K562 (cell line): ENCODE measurements at regions not wholly inside any gene's neighbourhood (a gene's known extent, or its start where the extent isn't known, plus 50 kb on each side); places are given as distances from the start of the nearest gene placed in this dataset.

Experiments
- ATAC-seq: fragments of 200-7000 bp; cut with Tn5 transposase; 3 replicates; pipeline ENCODE4 v1.9.1; 2020; ENCODE audit warnings: moderate library complexity
- BruUV-seq: library from RNA; stranded (reverse); fragments of 400-500 nt; replicated peaks from 2 replicates; lab custom pipeline; 2021; lab: Mats Ljungman, UMichigan
- CTCF ChIA-PET: fragments of 300-600 bp; formaldehyde crosslinking; extraction: SDS; loops from one replicate; lab custom pipeline; 2021; ENCODE audit warnings: low intra/inter-chr PET ratio; lab: Yijun Ruan, JAX
- POLR2A ChIA-PET: fragments of 300-600, 350-650 bp; sonication (Branson Sonifier 250); formaldehyde crosslinking; extraction: SDS; loops from one replicate; lab custom pipeline; 2021; ENCODE audit warnings: antibody characterized with exemption, inconsistent platforms; lab: Yijun Ruan, JAX
- DNase-seq, 4 experiments: peaks; one replicate each; pipeline versions ENCODE4 v3.0.0 to v3.0.0-alpha.2; 2011 to 2018; ENCODE audit warnings: low spot score in 3 of 4, mixed read lengths in 3 of 4; ENCODE audit errors: extremely low read depth in 1 of 4
- FAIRE-seq: peaks from 2 replicates; lab custom pipeline; 2011; peaks lifted over from hg19 to GRCh38; lab: Jason Lieb, UNC
- H2AFZ ChIP-seq: 2 replicates; pipeline ENCODE4 v1.6.0; 2011; ENCODE audit warnings: low read depth, low read length, control low read depth, inconsistent platforms
- H3K27ac ChIP-seq: fragments of 200-600 bp; 3 replicates; pipeline ENCODE4 v1.8.0; 2011; ENCODE audit warnings: low read depth, mild to moderate bottlenecking, control low read depth, inconsistent platforms, low read length, moderate library complexity, mixed read lengths; ENCODE audit errors: extremely low read depth
- H3K27me3 ChIP-seq, 2 experiments: fragments of 300-600 bp in 1 of 2; 2 replicates in 1 of 2; 3 replicates in 1 of 2; pipeline versions ENCODE4 v1.6.0 to v1.8.0; 2011; ENCODE audit warnings: inconsistent platforms in 2 of 2, low read length in 2 of 2, mild to moderate bottlenecking in 1 of 2, mixed read lengths in 1 of 2, moderate library complexity in 1 of 2; ENCODE audit not compliant: control insufficient read depth in 2 of 2, insufficient read depth in 2 of 2
- H3K36me3 ChIP-seq: fragments of 300-600 bp; 3 replicates; pipeline ENCODE4 v1.8.0; 2011; ENCODE audit warnings: mild to moderate bottlenecking, low read length, inconsistent platforms; ENCODE audit not compliant: control insufficient read depth, insufficient read depth
- H3K4me1 ChIP-seq, 2 experiments: fragments of 200-600 bp in 1 of 2; replicated peaks in 1 of 2; 2 replicates in 1 of 2; 3 replicates in 1 of 2; pipeline versions ENCODE4 v1.5.1 to v1.8.0; 2011; ENCODE audit warnings: inconsistent platforms in 2 of 2, low read length in 2 of 2, mild to moderate bottlenecking in 1 of 2, mixed read lengths in 1 of 2, moderate library complexity in 1 of 2; ENCODE audit not compliant: control insufficient read depth in 2 of 2, insufficient read depth in 2 of 2
- H3K4me2 ChIP-seq: 2 replicates; pipeline ENCODE4 v1.6.1; 2011; ENCODE audit warnings: low read length, control low read depth, inconsistent platforms, mixed read lengths; ENCODE audit not compliant: insufficient read depth
- H3K4me3 ChIP-seq: fragments of 200-600 bp; sonication (generic), shearing (Covaris generic); 2 replicates; pipeline ENCODE4 v1.5.1; 2016; ENCODE audit warnings: control low read depth, inconsistent platforms
- H3K79me2 ChIP-seq: fragments of 200-600 bp; 3 replicates; pipeline ENCODE4 v1.8.0; 2011; ENCODE audit warnings: low read length, inconsistent platforms; ENCODE audit not compliant: control insufficient read depth, insufficient read depth
- H3K9ac ChIP-seq, 2 experiments: 2 replicates each; pipeline versions ENCODE4 v1.6.0 to v1.6.1; 2011; ENCODE audit warnings: low read depth in 2 of 2, low read length in 2 of 2, control low read depth in 1 of 2, inconsistent platforms in 1 of 2, mild to moderate bottlenecking in 1 of 2, mixed read lengths in 1 of 2; ENCODE audit not compliant: insufficient read depth in 1 of 2
- H3K9me1 ChIP-seq: one replicate; pipeline ENCODE4 v1.6.0; 2011; ENCODE audit warnings: inconsistent platforms, mild to moderate bottlenecking, low read length, moderate library complexity; ENCODE audit not compliant: control insufficient read depth, insufficient read depth
- H3K9me3 ChIP-seq: replicated peaks from 2 replicates; pipeline ENCODE4 v1.5.1; 2011; ENCODE audit warnings: low read depth, low read length, inconsistent platforms; ENCODE audit not compliant: control insufficient read depth, insufficient read depth
- H4K20me1 ChIP-seq: replicated peaks from 2 replicates; pipeline ENCODE4 v1.6.1; 2011; ENCODE audit warnings: low read length, inconsistent platforms, mixed read lengths; ENCODE audit not compliant: control insufficient read depth, insufficient read depth
- ATF1 ChIP-seq, 2 experiments: fragments of 450-650 bp in 1 of 2; IDR thresholded peaks; 2 replicates each; pipeline ENCODE4 v1.6.1; 2016; ENCODE audit warnings: missing compliant biosample characterization in 1 of 2, missing genetic modification characterization in 1 of 2
- ATF7 ChIP-seq: fragments of 450-650 bp; IDR thresholded peaks from 2 replicates; pipeline ENCODE4 v1.7.1; 2014; ENCODE audit warnings: mild to moderate bottlenecking, moderate library complexity
- BDP1 ChIP-seq: IDR thresholded peaks from 3 replicates; pipeline ENCODE4 v1.6.1; 2011; ENCODE audit not compliant: insufficient read length, insufficient read depth
- CREM ChIP-seq: IDR thresholded peaks from 2 replicates; pipeline ENCODE4 v1.6.1; 2014; ENCODE audit warnings: antibody characterized with exemption, low read depth
- DIDO1 ChIP-seq: fragments of 450-650 bp; IDR thresholded peaks from 2 replicates; pipeline ENCODE4 v1.6.1; 2016; ENCODE audit warnings: low read depth, missing biosample characterization, missing genetic modification characterization
- GTF2F1 ChIP-seq: IDR thresholded peaks from 2 replicates; pipeline ENCODE4 v1.6.1; 2011; ENCODE audit warnings: low read depth, low read length, improper control_type of control experiment
- HNRNPLL ChIP-seq: fragments of 200-400 bp; formaldehyde crosslinking; IDR thresholded peaks from 2 replicates; pipeline ENCODE4 v1.6.1; 2017; ENCODE audit warnings: low read length, low read depth, mild to moderate bottlenecking; ENCODE audit not compliant: poor library complexity, severe bottlenecking
- MTF1 ChIP-seq: fragments of 250-450 bp; sonication (Bioruptor Pico); IDR thresholded peaks from 2 replicates; pipeline ENCODE4 v1.9.0; 2021; ENCODE audit warnings: moderate library complexity, mild to moderate bottlenecking, inconsistent platforms, borderline replicate concordance
- ZNF212 ChIP-seq: fragments of 450-650 bp; formaldehyde crosslinking; IDR thresholded peaks from 2 replicates; pipeline ENCODE4 v1.4.0; 2020; ENCODE audit warnings: mild to moderate bottlenecking
- ZNF695 ChIP-seq: fragments of 450-650 bp; formaldehyde crosslinking; IDR thresholded peaks from 2 replicates; pipeline ENCODE4 v1.4.0; 2020; ENCODE audit warnings: mild to moderate bottlenecking, moderate library complexity
- ZNF778 ChIP-seq: fragments of 450-650 bp; formaldehyde crosslinking; IDR thresholded peaks from 2 replicates; pipeline ENCODE4 v1.4.0; 2020; ENCODE audit warnings: mild to moderate bottlenecking, moderate library complexity
- in situ Hi-C: fragments of 300-500 bp; cut with MboI; formaldehyde crosslinking; loops from 4 replicates; pipeline ENCODE4 v1.15.0; 2018; ENCODE audit warnings: inconsistent platforms, mixed read lengths
- intact Hi-C: fragments of 100-400 bp; cut with micrococcal nuclease; formaldehyde crosslinking; loops from 2 replicates; pipeline ENCODE4 v1.14.2; 2022
- TF ChIP-seq, protein P1 (sequence below): fragments of 250-450 bp; sonication (Bioruptor Pico); IDR thresholded peaks from 2 replicates; pipeline ENCODE4 v1.8.0; 2022; ENCODE audit warnings: inconsistent platforms, mild to moderate bottlenecking, moderate library complexity, borderline replicate concordance
- TF ChIP-seq, protein P2 (sequence below): sonication (generic); formaldehyde crosslinking; IDR thresholded peaks from 2 replicates; pipeline ENCODE4 v1.9.0; 2022; ENCODE audit warnings: mild to moderate bottlenecking, missing genetic modification reagents
- TF ChIP-seq, protein P3 (sequence below): sonication (generic); formaldehyde crosslinking; IDR thresholded peaks from 2 replicates; pipeline ENCODE4 v1.8.1; 2023; ENCODE audit warnings: mild to moderate bottlenecking, missing genetic modification reagents

DNA sequence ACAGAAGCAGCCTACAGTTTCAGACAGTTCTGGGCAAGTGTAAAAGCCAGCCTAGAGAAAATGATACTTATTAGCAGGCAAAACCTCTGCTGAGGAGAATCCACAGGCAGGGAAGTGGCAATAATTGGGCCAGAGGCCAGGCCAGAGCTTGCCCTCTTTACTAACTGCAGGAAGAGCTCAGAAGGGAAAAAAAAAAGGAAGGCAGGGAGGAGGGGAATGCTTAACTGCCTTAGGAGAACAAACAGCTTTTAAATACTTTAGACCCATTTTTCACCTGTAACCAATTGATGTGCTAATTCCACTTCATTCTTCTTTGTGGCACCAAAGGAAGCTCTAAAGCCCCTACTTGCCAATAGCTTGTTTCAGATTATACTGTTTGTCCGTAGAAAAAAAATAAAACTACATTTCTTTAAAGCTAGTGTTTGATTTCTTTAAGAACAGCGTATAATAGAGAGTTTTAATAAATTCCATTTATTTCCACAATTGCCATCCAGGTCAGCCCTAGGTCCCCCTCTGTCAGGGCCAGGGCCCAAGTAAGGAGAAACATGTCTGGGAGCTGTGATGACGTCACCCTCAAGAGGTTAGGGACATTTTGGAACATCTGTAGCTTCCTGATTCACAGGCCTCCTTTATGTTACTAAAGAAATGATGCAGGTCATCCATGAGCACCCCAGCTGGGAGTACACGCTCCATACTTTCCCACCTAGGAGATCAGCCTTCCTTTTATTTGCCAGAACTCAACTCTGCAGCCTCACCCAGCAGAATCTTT lies 384.3 kb downstream of the CDC5L start (continued):
- TF ChIP-seq ATF7 (peak; percentile 83), GTF2F1 (no peak), DIDO1 (tag) (no peak), ZNF695 (CRISPR knock-in tag) (no peak), ATF1 (CRISPR knock-in tag; IDR thresholded peaks at IDR 0.05) (no peak), ATF1 (tag; IDR thresholded peaks at IDR 0.05) (peak; percentile 48; the same call in 1 of the 2 replicates), ZNF778 (CRISPR knock-in tag) (no peak), BDP1 (no peak), CREM (0 out of 2 replicates have a peak, but pooled peaks have one; percentile 9)
- TF ChIP-seq, protein P1, sequence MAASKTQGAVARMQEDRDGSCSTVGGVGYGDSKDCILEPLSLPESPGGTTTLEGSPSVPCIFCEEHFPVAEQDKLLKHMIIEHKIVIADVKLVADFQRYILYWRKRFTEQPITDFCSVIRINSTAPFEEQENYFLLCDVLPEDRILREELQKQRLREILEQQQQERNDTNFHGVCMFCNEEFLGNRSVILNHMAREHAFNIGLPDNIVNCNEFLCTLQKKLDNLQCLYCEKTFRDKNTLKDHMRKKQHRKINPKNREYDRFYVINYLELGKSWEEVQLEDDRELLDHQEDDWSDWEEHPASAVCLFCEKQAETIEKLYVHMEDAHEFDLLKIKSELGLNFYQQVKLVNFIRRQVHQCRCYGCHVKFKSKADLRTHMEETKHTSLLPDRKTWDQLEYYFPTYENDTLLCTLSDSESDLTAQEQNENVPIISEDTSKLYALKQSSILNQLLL: no peak

DNA sequence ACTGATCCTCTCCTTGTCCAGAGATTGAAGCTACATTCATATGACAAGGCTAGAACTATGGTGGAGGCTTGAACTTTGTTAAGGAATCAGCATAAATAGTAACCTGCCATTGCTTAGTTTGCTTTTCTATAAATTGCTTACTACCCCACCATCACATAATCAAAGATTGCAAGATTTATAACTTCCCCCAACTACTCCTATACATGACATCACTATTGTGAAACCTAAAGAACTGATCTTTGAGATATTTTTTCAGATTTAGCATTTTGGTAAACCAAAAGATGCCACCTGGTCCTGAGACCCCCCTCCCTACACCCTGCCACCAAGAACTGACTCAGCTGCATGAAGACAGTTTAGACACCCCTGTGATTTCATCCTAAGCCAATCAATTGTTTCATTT lies 385.3 kb downstream of the CDC5L start:
- DNase-seq (no peak), FAIRE-seq (no peak), ATAC-seq (no peak)
- intact Hi-C loops (no loop called here), in situ Hi-C loops (no loop called here)
- ChIA-PET POLR2A (interaction anchor here (0.6 kb wide), 2 partner anchors 272 to 494 kb away, joined by 3 to 4 read pairs; no protein-coding TSS in a partner anchor), CTCF (no interaction called here)
- H3K27me3 ChIP-seq: no peaks in the 10 kb centered on the region
- no peak overlapping the region for H3K27ac ChIP-seq
- H3K4me1 ChIP-seq: no peaks in the 10 kb centered on the region
- H3K4me3 ChIP-seq: no peak overlapping the region
- no peaks in the 10 kb centered on the region for H3K79me2 ChIP-seq
- H3K4me2 ChIP-seq: no peak overlapping the region
- H4K20me1 ChIP-seq: no peaks in the 10 kb centered on the region
- no peaks in the 10 kb centered on the region for H3K9me3 ChIP-seq
- H3K36me3 ChIP-seq: no peaks in the 10 kb centered on the region
- no peak overlapping the region for H3K9ac ChIP-seq
- no peaks in the 10 kb centered on the region for H3K9me1 ChIP-seq
- no TSS peak for BruUV-seq
- H2AFZ ChIP-seq: no peak overlapping the region
- TF ChIP-seq ZNF212 (CRISPR knock-in tag): no peak
- TF ChIP-seq, protein P2, sequence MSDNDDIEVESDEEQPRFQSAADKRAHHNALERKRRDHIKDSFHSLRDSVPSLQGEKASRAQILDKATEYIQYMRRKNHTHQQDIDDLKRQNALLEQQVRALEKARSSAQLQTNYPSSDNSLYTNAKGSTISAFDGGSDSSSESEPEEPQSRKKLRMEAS (CRISPR knock-in tag): no peak
- TF ChIP-seq MTF1 (CRISPR knock-in tag): no peak
- no peak for TF ChIP-seq HNRNPLL
- TF ChIP-seq, protein P3, sequence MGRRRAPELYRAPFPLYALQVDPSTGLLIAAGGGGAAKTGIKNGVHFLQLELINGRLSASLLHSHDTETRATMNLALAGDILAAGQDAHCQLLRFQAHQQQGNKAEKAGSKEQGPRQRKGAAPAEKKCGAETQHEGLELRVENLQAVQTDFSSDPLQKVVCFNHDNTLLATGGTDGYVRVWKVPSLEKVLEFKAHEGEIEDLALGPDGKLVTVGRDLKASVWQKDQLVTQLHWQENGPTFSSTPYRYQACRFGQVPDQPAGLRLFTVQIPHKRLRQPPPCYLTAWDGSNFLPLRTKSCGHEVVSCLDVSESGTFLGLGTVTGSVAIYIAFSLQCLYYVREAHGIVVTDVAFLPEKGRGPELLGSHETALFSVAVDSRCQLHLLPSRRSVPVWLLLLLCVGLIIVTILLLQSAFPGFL: no peak
